Progenitor cell of endocrine pancreas (in vitro differentiated cells): ENCODE measurements at regions not wholly inside any gene's neighbourhood (a gene's known extent, or its start where the extent isn't known, plus 50 kb on each side); places are given as distances from the start of the nearest gene placed in this dataset.

Experiments
- DNase-seq: peaks from one replicate; pipeline ENCODE4 v3.0.0; 2021; ENCODE audit warnings: low spot score; ENCODE audit not compliant: unreplicated experiment
- H3K27ac Mint-ChIP-seq: 2 replicates; pipeline ENCODE4 v1.8.0; 2021; ENCODE audit warnings: mild to moderate bottlenecking, moderate library complexity, mixed read lengths
- H3K27me3 Mint-ChIP-seq: 2 replicates; pipeline ENCODE4 v1.8.0; 2021; ENCODE audit warnings: mixed read lengths
- H3K36me3 Mint-ChIP-seq: 2 replicates; pipeline ENCODE4 v1.8.0; 2022; ENCODE audit warnings: mixed read lengths; ENCODE audit not compliant: insufficient read depth
- H3K4me1 Mint-ChIP-seq: 2 replicates; pipeline ENCODE4 v1.8.0; 2021; ENCODE audit warnings: low read depth, mixed read lengths
- H3K4me3 Mint-ChIP-seq: 2 replicates; pipeline ENCODE4 v1.8.0; 2021; ENCODE audit warnings: low read depth, mild to moderate bottlenecking, moderate library complexity, mixed read lengths
- H3K9me3 Mint-ChIP-seq: 2 replicates; pipeline ENCODE4 v1.8.0; 2021; ENCODE audit warnings: low read depth, mixed read lengths
- TF ChIP-seq, protein P1 (sequence below): fragments of 200-600 bp; sonication (generic); IDR thresholded peaks from one replicate; pipeline ENCODE4 v1.5.0; 2021; ENCODE audit warnings: antibody characterized with exemption, mild to moderate bottlenecking; ENCODE audit not compliant: unreplicated experiment

DNA sequence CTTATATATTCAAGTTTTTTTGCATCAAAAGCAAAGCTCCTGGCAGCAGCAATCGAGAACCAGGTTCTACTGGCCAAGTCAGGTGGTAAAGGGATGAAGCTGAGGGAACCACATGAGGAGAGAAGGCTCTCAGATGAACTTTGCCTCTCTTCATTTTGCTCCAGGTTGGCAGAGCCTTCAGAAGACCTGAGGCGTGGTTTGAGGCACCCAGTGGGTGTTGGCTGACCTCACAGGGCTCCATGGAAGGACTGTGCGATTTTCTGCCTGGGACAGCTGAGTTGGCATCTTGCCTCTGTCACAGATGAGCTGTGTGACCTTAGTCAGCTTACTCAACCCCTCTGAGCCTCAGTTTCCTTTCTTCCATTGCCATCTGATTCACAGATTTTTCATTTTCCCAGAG, 89.0 kb downstream of the INSIG2 start:
- peaks cover 3% of the 10 kb centered on the region for H3K4me1 Mint-ChIP-seq
- peaks cover 24% of the 10 kb centered on the region for H3K27me3 Mint-ChIP-seq

DNA sequence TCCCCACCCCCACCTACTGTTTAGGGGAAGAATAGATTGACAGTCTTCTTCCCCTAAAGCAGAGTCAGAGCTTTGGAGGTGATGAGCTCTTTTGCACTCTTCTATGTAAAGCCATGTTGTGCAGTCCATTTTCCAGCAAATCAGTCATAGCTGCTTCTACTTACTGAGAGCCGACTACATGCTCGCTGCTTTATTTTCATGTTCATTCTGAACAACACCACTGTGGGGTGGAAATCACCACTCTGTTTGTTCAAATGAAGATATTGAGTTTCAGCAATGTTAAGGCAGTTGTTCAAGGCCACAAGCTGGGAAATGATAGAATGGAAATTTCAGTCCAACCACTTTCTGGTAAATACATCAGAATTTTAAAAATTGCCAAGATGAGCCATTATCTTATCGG, 88.3 kb downstream of the INSIG2 start:
- Mint-ChIP-seq H3K27me3 (peaks cover 24% of the 10 kb centered on the region), H3K4me3 (no peak overlapping the region), H3K9me3 (no peaks in the 10 kb centered on the region), H3K4me1 (peaks cover 3% of the 10 kb centered on the region), H3K36me3 (no peaks in the 10 kb centered on the region), H3K27ac (no peak overlapping the region)
- TF ChIP-seq, protein P1, sequence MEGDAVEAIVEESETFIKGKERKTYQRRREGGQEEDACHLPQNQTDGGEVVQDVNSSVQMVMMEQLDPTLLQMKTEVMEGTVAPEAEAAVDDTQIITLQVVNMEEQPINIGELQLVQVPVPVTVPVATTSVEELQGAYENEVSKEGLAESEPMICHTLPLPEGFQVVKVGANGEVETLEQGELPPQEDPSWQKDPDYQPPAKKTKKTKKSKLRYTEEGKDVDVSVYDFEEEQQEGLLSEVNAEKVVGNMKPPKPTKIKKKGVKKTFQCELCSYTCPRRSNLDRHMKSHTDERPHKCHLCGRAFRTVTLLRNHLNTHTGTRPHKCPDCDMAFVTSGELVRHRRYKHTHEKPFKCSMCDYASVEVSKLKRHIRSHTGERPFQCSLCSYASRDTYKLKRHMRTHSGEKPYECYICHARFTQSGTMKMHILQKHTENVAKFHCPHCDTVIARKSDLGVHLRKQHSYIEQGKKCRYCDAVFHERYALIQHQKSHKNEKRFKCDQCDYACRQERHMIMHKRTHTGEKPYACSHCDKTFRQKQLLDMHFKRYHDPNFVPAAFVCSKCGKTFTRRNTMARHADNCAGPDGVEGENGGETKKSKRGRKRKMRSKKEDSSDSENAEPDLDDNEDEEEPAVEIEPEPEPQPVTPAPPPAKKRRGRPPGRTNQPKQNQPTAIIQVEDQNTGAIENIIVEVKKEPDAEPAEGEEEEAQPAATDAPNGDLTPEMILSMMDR: no peak
- DNase-seq: no peak

More for the DNA sequence above, 89.0 kb downstream of the INSIG2 start:
- Mint-ChIP-seq H3K36me3 (no peaks in the 10 kb centered on the region), H3K27ac (no peak overlapping the region), H3K9me3 (no peaks in the 10 kb centered on the region), H3K4me3 (no peak overlapping the region)
- no peak for DNase-seq
- TF ChIP-seq, protein P1: no peak

DNA sequence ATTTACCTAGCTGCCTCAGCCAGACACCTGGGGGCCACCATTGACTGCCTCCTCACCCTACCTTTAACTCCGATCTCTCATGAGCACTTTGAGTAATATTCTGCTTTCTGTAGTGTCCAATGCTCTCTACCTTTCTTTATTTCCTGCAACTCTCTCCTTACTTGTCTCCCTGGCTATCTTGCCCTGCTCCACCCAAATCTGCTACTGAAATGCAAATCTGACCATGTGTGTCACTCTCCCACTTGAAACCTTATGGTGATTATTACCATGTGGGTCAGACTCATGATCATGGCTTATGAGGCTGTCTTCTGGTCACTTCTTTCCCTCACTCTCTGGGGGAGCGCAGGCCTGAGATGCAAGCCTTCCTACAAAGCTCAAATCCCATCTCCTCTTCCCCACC, 83.3 kb downstream of the INSIG2 start:
- Mint-ChIP-seq H3K27ac (no peak overlapping the region), H3K9me3 (no peaks in the 10 kb centered on the region), H3K4me3 (no peak overlapping the region), H3K36me3 (no peaks in the 10 kb centered on the region), H3K27me3 (peaks cover 8% of the 10 kb centered on the region), H3K4me1 (peaks cover 2% of the 10 kb centered on the region)
- TF ChIP-seq, protein P1: no peak
- no peak for DNase-seq

DNA sequence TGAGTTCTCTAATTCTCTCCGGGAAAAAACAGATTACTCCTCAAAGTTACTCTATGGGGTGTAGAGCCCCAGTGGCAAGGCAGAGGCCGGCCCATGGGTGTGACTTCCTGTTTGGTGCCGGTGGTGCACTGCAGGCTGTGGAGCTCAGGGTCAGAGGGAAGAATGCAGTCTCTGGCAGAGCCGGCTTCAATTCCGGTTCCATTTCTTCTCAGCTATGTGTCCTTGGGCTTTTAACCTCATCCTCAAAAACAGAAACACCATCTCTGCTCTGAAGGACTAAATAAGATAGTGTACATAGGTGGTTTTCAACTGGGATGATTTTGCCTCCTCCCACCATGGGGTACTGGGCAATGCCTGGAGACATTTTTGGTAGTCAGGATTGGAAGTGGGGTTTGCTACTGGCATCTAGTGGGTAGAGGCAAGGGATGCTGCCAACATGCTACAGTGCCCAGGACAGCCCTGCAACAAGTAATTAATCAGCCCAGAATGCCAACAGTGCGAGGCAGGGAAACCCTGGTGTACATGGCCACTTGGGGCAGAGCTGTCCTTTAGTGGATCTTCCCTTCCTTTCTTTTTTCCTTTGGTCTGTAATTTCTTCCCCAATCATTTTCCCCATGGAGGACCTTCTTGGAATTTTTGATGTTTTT, 81.2 kb downstream of the INSIG2 start:
- Mint-ChIP-seq H3K27ac (no peak overlapping the region), H3K27me3 (no peaks in the 10 kb centered on the region), H3K9me3 (peaks cover 10% of the 10 kb centered on the region), H3K4me3 (no peak overlapping the region), H3K36me3 (peaks cover 2% of the 10 kb centered on the region), H3K4me1 (no peaks in the 10 kb centered on the region)
- TF ChIP-seq, protein P1: no peak
- DNase-seq: no peak

DNA sequence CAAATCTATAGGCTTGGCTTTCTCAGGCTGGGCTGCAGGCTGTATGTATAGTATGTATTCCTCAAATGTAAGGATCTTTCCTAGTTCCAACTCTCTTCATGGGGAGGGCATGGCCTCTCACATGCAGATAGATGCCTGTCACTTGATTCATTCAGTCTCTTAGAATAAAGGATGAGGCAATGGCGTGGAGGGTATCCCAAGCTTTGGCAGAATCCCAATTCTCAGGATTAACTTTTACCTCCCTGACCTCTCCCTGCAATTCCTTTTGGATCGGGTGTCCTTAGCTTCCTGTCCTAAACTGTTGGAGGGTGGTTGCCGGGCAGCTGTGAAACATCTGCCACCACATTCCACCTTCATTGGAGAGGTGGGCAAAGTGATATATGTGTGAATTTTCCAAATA, 80.3 kb downstream of the INSIG2 start:
- Mint-ChIP-seq H3K4me3 (no peak overlapping the region), H3K27ac (no peak overlapping the region)

More for the DNA sequence above, 80.3 kb downstream of the INSIG2 start:
- DNase-seq: no peak
- no peaks in the 10 kb centered on the region for H3K27me3 Mint-ChIP-seq
- no peaks in the 10 kb centered on the region for H3K4me1 Mint-ChIP-seq
- peaks cover 2% of the 10 kb centered on the region for H3K36me3 Mint-ChIP-seq
- peaks cover 16% of the 10 kb centered on the region for H3K9me3 Mint-ChIP-seq
- TF ChIP-seq, protein P1: no peak
